ENCODE measurements at regions not wholly inside any gene's neighbourhood (a gene's known extent, or its start where the extent isn't known, plus 50 kb on each side); places are given as distances from the start of the nearest gene placed in this dataset.
A peak's percentile ranks its signal among the peaks of the same experiment; 100 is the strongest.

GRCh38 chr5:61624553-61625136 lies 292.6 kb downstream of the ZSWIM6 start:
- H3K27ac ChIP-seq = peak overlapping the region; percentile 87 to 96
- FAIRE-seq (no peak), DNase-seq (ENCODE audit: low read depth in 1 of 2, low spot score in 1 of 2) (no peak), ATAC-seq (no peak)
- H3K4me1 ChIP-seq = peaks cover 63% of the 10 kb centered on the region
- ChIA-PET POLR2A (interaction anchor here (0.9 kb wide), 1 partner anchor 293 kb away, joined by 4 read pairs; the partner anchor contains the start of gene ZSWIM6), CTCF (interaction anchor here (0.8 to 1.8 kb wide), 11 partner anchors 11 to 571 kb away, joined by 3 to 5 read pairs (median 3); no protein-coding TSS in a partner anchor)
- H3K9me3 ChIP-seq = no peaks in the 10 kb centered on the region
- TF ChIP-seq POLR2A (IDR thresholded peaks at IDR 0.05; ENCODE audit: low read length) = no peak
- TF ChIP-seq CEBPB (IDR thresholded peaks at IDR 0.05) = no peak
- no peak for TF ChIP-seq POLR2AphosphoS2 (conservative IDR thresholded peaks at IDR 0.05; ENCODE audit: low read length)
- TF ChIP-seq RCOR1 (IDR thresholded peaks at IDR 0.05; ENCODE audit: low read depth, low read length) = no peak
- H3K4me2 ChIP-seq = peak overlapping the region; percentile 89
- WGBS (ENCODE audit: missing lambda C conversion rate) = 81% methylated on average over 3 of the region's 3 CpGs
- H3K4me3 ChIP-seq = peak overlapping the region; percentile 54; the same call in 2 of the 3 replicates

- ChIA-PET POLR2A (interaction anchor here (0.9 kb wide), 1 partner anchor 293 kb away, joined by 4 read pairs; the partner anchor contains the start of gene ZSWIM6), CTCF (interaction anchor here (0.8 to 1.8 kb wide), 8 partner anchors 12 to 571 kb away, joined by 3 to 5 read pairs (median 4); no protein-coding TSS in a partner anchor)
- DNase-seq (ENCODE audit: low read depth in 1 of 2, low spot score in 1 of 2) = no peak
- FAIRE-seq = no peak
- 62% methylated on average over 11 of the region's 11 CpGs for WGBS (ENCODE audit: missing lambda C conversion rate)
- ATAC-seq = peak in 1 of 2 experiments; percentile 6; a peak in 1 of 6 replicates
- H3K9me3 ChIP-seq = no peaks in the 10 kb centered on the region
- H3K27ac ChIP-seq = peak overlapping the region; percentile 87 to 96
- H3K4me2 ChIP-seq = peak overlapping the region; percentile 89
- H3K4me3 ChIP-seq = peak overlapping the region; percentile 54
- H3K4me1 ChIP-seq = peaks cover 58% of the 10 kb centered on the region
- TF ChIP-seq, protein P1, sequence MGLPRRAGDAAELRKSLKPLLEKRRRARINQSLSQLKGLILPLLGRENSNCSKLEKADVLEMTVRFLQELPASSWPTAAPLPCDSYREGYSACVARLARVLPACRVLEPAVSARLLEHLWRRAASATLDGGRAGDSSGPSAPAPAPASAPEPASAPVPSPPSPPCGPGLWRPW (IDR thresholded peaks at IDR 0.05) = no peak
- TF ChIP-seq MAZ (IDR thresholded peaks at IDR 0.05; ENCODE audit: borderline replicate concordance, low read depth, low read length) = no peak
- no peak for TF ChIP-seq POLR2AphosphoS2 (conservative IDR thresholded peaks at IDR 0.05; ENCODE audit: low read length)
- no peak for TF ChIP-seq SMC3 (IDR thresholded peaks at IDR 0.05)
- TF ChIP-seq, protein P2, sequence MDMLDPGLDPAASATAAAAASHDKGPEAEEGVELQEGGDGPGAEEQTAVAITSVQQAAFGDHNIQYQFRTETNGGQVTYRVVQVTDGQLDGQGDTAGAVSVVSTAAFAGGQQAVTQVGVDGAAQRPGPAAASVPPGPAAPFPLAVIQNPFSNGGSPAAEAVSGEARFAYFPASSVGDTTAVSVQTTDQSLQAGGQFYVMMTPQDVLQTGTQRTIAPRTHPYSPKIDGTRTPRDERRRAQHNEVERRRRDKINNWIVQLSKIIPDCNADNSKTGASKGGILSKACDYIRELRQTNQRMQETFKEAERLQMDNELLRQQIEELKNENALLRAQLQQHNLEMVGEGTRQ (IDR thresholded peaks at IDR 0.05) = no peak
- TF ChIP-seq NFE2L2 (conservative IDR thresholded peaks at IDR 0.05; ENCODE audit: low read length) = no peak
- TF ChIP-seq TFCP2L1 (CRISPR knock-in tag; IDR thresholded peaks at IDR 0.05) = no peak
- TF ChIP-seq NR3C1 (IDR thresholded peaks at IDR 0.05) = no peak
- TF ChIP-seq HOXB13 (CRISPR knock-in tag; IDR thresholded peaks at IDR 0.05; ENCODE audit: low read depth) = no peak
- TF ChIP-seq HDAC2 (IDR thresholded peaks at IDR 0.05) = no peak
- no peak for TF ChIP-seq CBX2 (IDR thresholded peaks at IDR 0.05; ENCODE audit: borderline replicate concordance, low read depth)
- TF ChIP-seq FOSL2 (IDR thresholded peaks at IDR 0.05) = no peak
- TF ChIP-seq FOSL2 (CRISPR knock-in tag; IDR thresholded peaks at IDR 0.05) = no peak
- TF ChIP-seq, protein P3, sequence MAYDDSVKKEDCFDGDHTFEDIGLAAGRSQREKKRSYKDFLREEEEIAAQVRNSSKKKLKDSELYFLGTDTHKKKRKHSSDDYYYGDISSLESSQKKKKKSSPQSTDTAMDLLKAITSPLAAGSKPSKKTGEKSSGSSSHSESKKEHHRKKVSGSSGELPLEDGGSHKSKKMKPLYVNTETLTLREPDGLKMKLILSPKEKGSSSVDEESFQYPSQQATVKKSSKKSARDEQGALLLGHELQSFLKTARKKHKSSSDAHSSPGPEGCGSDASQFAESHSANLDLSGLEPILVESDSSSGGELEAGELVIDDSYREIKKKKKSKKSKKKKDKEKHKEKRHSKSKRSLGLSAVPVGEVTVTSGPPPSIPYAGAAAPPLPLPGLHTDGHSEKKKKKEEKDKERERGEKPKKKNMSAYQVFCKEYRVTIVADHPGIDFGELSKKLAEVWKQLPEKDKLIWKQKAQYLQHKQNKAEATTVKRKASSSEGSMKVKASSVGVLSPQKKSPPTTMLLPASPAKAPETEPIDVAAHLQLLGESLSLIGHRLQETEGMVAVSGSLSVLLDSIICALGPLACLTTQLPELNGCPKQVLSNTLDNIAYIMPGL (CRISPR knock-in tag; IDR thresholded peaks at IDR 0.05; ENCODE audit: borderline replicate concordance) = no peak
- no peak for TF ChIP-seq RFX5 (IDR thresholded peaks at IDR 0.05)
Measured at GRCh38 chr5:61625137-61625561, 293.1 kb downstream of the ZSWIM6 start.

DNA sequence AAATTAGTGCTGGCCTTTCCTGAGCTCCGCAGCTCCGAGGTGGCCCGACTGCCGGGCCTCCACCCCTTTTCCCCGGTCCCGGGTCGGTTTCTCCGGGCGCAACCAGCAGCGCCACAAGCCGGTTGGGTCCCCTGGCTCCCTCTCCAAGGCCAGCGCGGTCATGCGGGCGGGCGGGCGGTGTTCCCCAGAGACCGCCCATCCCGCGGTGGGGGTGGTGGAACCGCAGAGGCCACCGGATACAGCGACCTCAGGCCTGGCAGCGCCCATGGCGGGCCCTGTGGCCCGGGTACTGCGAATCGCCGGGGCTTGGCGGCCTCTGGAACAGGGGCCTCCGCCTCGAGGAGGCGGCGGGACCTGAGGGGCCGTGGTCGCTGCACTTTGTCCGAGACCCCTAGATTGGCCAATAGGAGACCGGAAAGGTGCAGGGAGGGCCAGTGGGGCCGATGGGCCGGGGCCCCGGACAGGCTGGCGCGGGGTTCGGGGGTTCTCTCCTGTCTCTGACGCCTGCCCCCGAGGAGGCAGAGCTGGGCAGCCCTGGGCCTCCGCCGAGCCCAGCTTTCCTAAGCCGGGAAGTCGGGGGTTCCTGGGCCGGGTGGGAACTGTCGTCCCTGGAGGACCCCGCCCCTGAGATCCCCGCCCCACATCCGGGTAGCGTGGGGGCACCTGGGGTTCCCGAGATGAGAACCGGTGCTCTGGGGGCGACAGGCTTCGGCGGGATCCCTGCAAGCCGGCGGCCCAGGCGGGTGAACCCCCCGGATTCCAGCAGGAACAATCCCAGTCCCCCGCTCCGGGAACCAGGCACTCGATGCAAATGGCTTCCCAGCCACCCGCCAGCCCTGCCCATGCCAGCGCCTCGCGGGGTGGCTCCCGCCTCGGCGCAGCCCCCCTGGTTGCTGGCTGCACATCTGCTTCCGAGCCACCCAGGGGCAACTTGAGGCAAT lies 293.9 kb downstream of the ZSWIM6 start:
- H3K9me3 ChIP-seq = no peaks in the 10 kb centered on the region
- CTCF ChIA-PET = interaction anchor here (0.8 to 1.8 kb wide), 6 partner anchors 12 to 572 kb away, joined by 3 to 5 read pairs (median 3); no protein-coding TSS in a partner anchor
- peak overlapping the region; percentile 54 for H3K4me3 ChIP-seq
- 13% methylated on average over 23 of the region's 76 CpGs for WGBS (ENCODE audit: missing lambda C conversion rate)
- DNase-seq (ENCODE audit: low read depth in 1 of 2, low spot score in 1 of 2) = peak; percentile 66 to 68
- ATAC-seq = peak; percentile 90 to 91
- no peak for FAIRE-seq
- POLR2A ChIA-PET = interaction anchor here (0.9 kb wide), 1 partner anchor 294 kb away, joined by 4 read pairs; the partner anchor contains the start of gene ZSWIM6
- peak overlapping the region; percentile 89 for H3K4me2 ChIP-seq
- H3K4me1 ChIP-seq = peaks cover 50% of the 10 kb centered on the region
- H3K27ac ChIP-seq = peak overlapping the region; percentile 87 to 96
- TF ChIP-seq E2F6 (IDR thresholded peaks at IDR 0.05; ENCODE audit: borderline replicate concordance, low read depth) (peak; percentile 30; the same call in 1 of the 2 replicates), ELK1 (IDR thresholded peaks at IDR 0.05; ENCODE audit: low read depth, low read length) (no peak), POLR2A (IDR thresholded peaks at IDR 0.05; ENCODE audit: low read length) (peak; percentile 26; the same call in 1 of the 2 replicates), BCL3 (IDR thresholded peaks at IDR 0.05) (0 out of 3 replicates have a peak, but pooled peaks have one; percentile 41), SMC3 (IDR thresholded peaks at IDR 0.05) (peak; percentile 28), CEBPB (IDR thresholded peaks at IDR 0.05) (no peak)
- TF ChIP-seq, protein P3 (CRISPR knock-in tag; IDR thresholded peaks at IDR 0.05; ENCODE audit: borderline replicate concordance) = peak; percentile 18; the same call in 1 of the 2 replicates
